ENCODE measurements at regions not wholly inside any gene's neighbourhood (a gene's known extent, or its start where the extent isn't known, plus 50 kb on each side); places are given as distances from the start of the nearest gene placed in this dataset.

GRCh38 chr4:185920171-185920570 lies 108.2 kb upstream of the SORBS2 start:
- peak in 2 of 11 donors; percentile 20 for DNase-seq (ENCODE audit: extremely low read depth in 1 of 11, low read depth in 9 of 11, low spot score in 4 of 11)

- no peak for DNase-seq (ENCODE audit: extremely low read depth in 1 of 11, low read depth in 9 of 11, low spot score in 4 of 11)
These were observed 108.8 kb upstream of the SORBS2 start for GRCh38 chr4:185920691-185921260.

GRCh38 chr4:185921583-185922555 lies 109.9 kb upstream of the SORBS2 start:
- no peak for DNase-seq (ENCODE audit: extremely low read depth in 1 of 11, low read depth in 9 of 11, low spot score in 4 of 11)

- no peak for DNase-seq (ENCODE audit: extremely low read depth in 1 of 11, low read depth in 9 of 11, low spot score in 4 of 11)
These were observed 112.6 kb upstream of the SORBS2 start for GRCh38 chr4:185924458-185925044.

GRCh38 chr4:185925910-185926360 lies 113.9 kb upstream of the SORBS2 start:
- no peak for DNase-seq (ENCODE audit: extremely low read depth in 1 of 11, low read depth in 9 of 11, low spot score in 4 of 11)

GRCh38 chr4:185931375-185931774 lies 119.4 kb upstream of the SORBS2 start:
- DNase-seq (ENCODE audit: extremely low read depth in 1 of 11, low read depth in 9 of 11, low spot score in 4 of 11), result no peak

- DNase-seq (ENCODE audit: extremely low read depth in 1 of 11, low read depth in 9 of 11, low spot score in 4 of 11), result no peak
These were observed 120.0 kb upstream of the SORBS2 start for GRCh38 chr4:185931986-185932385.

GRCh38 chr4:185932491-185932890 lies 120.5 kb upstream of the SORBS2 start:
- no peak for DNase-seq (ENCODE audit: extremely low read depth in 1 of 11, low read depth in 9 of 11, low spot score in 4 of 11)

- no peak for DNase-seq (ENCODE audit: extremely low read depth in 1 of 11, low read depth in 9 of 11, low spot score in 4 of 11)
These were observed 121.1 kb upstream of the SORBS2 start for GRCh38 chr4:185933078-185933581.

GRCh38 chr4:185936650-185937376 lies 124.8 kb upstream of the SORBS2 start:
- DNase-seq (ENCODE audit: extremely low read depth in 1 of 11, low read depth in 9 of 11, low spot score in 4 of 11), result no peak

GRCh38 chr4:185938654-185939053 lies 126.7 kb upstream of the SORBS2 start:
- DNase-seq (ENCODE audit: extremely low read depth in 1 of 11, low read depth in 9 of 11, low spot score in 4 of 11), result no peak

GRCh38 chr4:185941461-185941860 lies 127.5 kb upstream of the TLR3 start:
- no peak for DNase-seq (ENCODE audit: extremely low read depth in 1 of 11, low read depth in 9 of 11, low spot score in 4 of 11)

GRCh38 chr4:185945252-185945651 lies 123.7 kb upstream of the TLR3 start:
- no peak for DNase-seq (ENCODE audit: extremely low read depth in 1 of 11, low read depth in 9 of 11, low spot score in 4 of 11)

- DNase-seq (ENCODE audit: extremely low read depth in 1 of 11, low read depth in 9 of 11, low spot score in 4 of 11), result no peak
These were observed 123.0 kb upstream of the TLR3 start for GRCh38 chr4:185945906-185946305.

GRCh38 chr4:185950891-185951290 lies 118.1 kb upstream of the TLR3 start:
- DNase-seq (ENCODE audit: extremely low read depth in 1 of 11, low read depth in 9 of 11, low spot score in 4 of 11), result no peak

GRCh38 chr4:185955151-185955770 lies 113.7 kb upstream of the TLR3 start:
- no peak for DNase-seq (ENCODE audit: extremely low read depth in 1 of 11, low read depth in 9 of 11, low spot score in 4 of 11)

GRCh38 chr4:185955826-185956543 lies 113.0 kb upstream of the TLR3 start:
- no peak for DNase-seq (ENCODE audit: extremely low read depth in 1 of 11, low read depth in 9 of 11, low spot score in 4 of 11)

GRCh38 chr4:185956544-185956940 lies 112.4 kb upstream of the TLR3 start:
- DNase-seq (ENCODE audit: extremely low read depth in 1 of 11, low read depth in 9 of 11, low spot score in 4 of 11), result no peak

Data from renal cortex interstitium (tissue), 11 donors.